ENCODE measurements at regions not wholly inside any gene's neighbourhood (a gene's known extent, or its start where the extent isn't known, plus 50 kb on each side); places are given as distances from the start of the nearest gene placed in this dataset.
"Not testable (repeated sequence)": the region's sequence is repeated elsewhere in the genome, so short reads cannot be mapped to it uniquely, and the experiment has no call there.

GRCh38 chr10:10758306-10758705, 259.4 kb upstream of the CELF2 start:
- Mint-ChIP-seq H3K27ac (no peak overlapping the region), H3K36me3 (no peaks in the 10 kb centered on the region), H3K9me3 (no peaks in the 10 kb centered on the region), H3K4me3 (no peak overlapping the region), H3K27me3 (peaks cover 3% of the 10 kb centered on the region), H3K4me1 (no peaks in the 10 kb centered on the region)
- ATAC-seq (ENCODE audit: low read depth) (no peak), DNase-seq (ENCODE audit: low spot score in 2 of 2) (no peak)

- ATAC-seq (ENCODE audit: low read depth); H3K9me3 Mint-ChIP-seq; H3K27me3 Mint-ChIP-seq: not testable (repeated sequence)
These were observed 257.9 kb upstream of the CELF2 start for GRCh38 chr10:10759806-10760205.

GRCh38 chr10:10765017-10765416, 252.7 kb upstream of the CELF2 start:
- no peaks in the 10 kb centered on the region for H3K4me1 Mint-ChIP-seq
- ATAC-seq (ENCODE audit: low read depth) (no peak), DNase-seq (ENCODE audit: low spot score in 2 of 2) (no peak)
- H3K4me3 Mint-ChIP-seq = no peak overlapping the region
- H3K27ac Mint-ChIP-seq = no peak overlapping the region
- H3K36me3 Mint-ChIP-seq = no peaks in the 10 kb centered on the region
- H3K27me3 Mint-ChIP-seq = peaks cover 3% of the 10 kb centered on the region
- no peaks in the 10 kb centered on the region for H3K9me3 Mint-ChIP-seq

More at GRCh38 chr10:10759806-10760205, 257.9 kb upstream of the CELF2 start:
- not testable (repeated sequence) for H3K4me3 Mint-ChIP-seq; DNase-seq (ENCODE audit: low spot score in 2 of 2); H3K27ac Mint-ChIP-seq; H3K36me3 Mint-ChIP-seq; H3K4me1 Mint-ChIP-seq

- H3K4me1 Mint-ChIP-seq = no peaks in the 10 kb centered on the region
- no peak overlapping the region for H3K27ac Mint-ChIP-seq
- no peak overlapping the region for H3K4me3 Mint-ChIP-seq
- peaks cover 2% of the 10 kb centered on the region for H3K36me3 Mint-ChIP-seq
- no peak for ATAC-seq (ENCODE audit: low read depth)
- no peak for DNase-seq (ENCODE audit: low spot score in 2 of 2)
- peaks cover 4% of the 10 kb centered on the region for H3K9me3 Mint-ChIP-seq
- H3K27me3 Mint-ChIP-seq = peaks cover 9% of the 10 kb centered on the region
These were observed 245.3 kb upstream of the CELF2 start for GRCh38 chr10:10772411-10772810.

- H3K27me3 Mint-ChIP-seq = peaks cover 13% of the 10 kb centered on the region
- no peak for DNase-seq (ENCODE audit: low spot score in 2 of 2)
- H3K27ac Mint-ChIP-seq = no peak overlapping the region
- no peak for ATAC-seq (ENCODE audit: low read depth)
- H3K36me3 Mint-ChIP-seq = peaks cover 3% of the 10 kb centered on the region
- H3K4me1 Mint-ChIP-seq = no peaks in the 10 kb centered on the region
- H3K4me3 Mint-ChIP-seq = no peak overlapping the region
- peaks cover 7% of the 10 kb centered on the region for H3K9me3 Mint-ChIP-seq
These were observed 244.7 kb upstream of the CELF2 start for GRCh38 chr10:10772874-10773508.

- H3K27ac Mint-ChIP-seq = no peak overlapping the region
- H3K4me3 Mint-ChIP-seq = no peak overlapping the region
- peaks cover 13% of the 10 kb centered on the region for H3K27me3 Mint-ChIP-seq
- ATAC-seq (ENCODE audit: low read depth) (no peak), DNase-seq (ENCODE audit: low spot score in 2 of 2) (no peak)
- no peaks in the 10 kb centered on the region for H3K4me1 Mint-ChIP-seq
- H3K36me3 Mint-ChIP-seq = peaks cover 3% of the 10 kb centered on the region
- H3K9me3 Mint-ChIP-seq = peaks cover 7% of the 10 kb centered on the region
These were observed 243.3 kb upstream of the CELF2 start for GRCh38 chr10:10774416-10774815.

DNA sequence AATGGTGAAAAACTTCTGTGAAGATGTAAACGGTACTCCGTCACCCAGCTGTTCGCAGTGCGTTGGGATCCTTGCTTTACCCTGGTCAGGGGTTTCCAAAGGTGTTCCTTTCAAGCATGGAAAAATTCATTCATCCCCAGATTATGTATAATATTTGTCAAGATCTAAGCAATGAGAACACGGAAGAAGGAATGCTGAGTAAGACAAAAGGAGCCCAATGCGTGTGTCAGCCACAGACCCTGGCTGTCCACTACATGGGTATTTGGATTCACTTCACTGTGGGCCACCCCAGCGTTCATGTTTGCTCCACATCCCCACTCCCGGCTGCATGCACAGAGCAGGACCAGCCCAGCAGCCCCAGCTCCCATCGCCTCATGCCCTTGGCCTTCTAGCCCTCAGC, 241.3 kb upstream of the CELF2 start:
- Mint-ChIP-seq H3K9me3 (peaks cover 7% of the 10 kb centered on the region), H3K27ac (no peak overlapping the region), H3K36me3 (peaks cover 3% of the 10 kb centered on the region), H3K4me1 (no peaks in the 10 kb centered on the region), H3K27me3 (peaks cover 13% of the 10 kb centered on the region), H3K4me3 (no peak overlapping the region)
- DNase-seq (ENCODE audit: low spot score in 2 of 2) = no peak
- ATAC-seq (ENCODE audit: low read depth) = no peak

DNA sequence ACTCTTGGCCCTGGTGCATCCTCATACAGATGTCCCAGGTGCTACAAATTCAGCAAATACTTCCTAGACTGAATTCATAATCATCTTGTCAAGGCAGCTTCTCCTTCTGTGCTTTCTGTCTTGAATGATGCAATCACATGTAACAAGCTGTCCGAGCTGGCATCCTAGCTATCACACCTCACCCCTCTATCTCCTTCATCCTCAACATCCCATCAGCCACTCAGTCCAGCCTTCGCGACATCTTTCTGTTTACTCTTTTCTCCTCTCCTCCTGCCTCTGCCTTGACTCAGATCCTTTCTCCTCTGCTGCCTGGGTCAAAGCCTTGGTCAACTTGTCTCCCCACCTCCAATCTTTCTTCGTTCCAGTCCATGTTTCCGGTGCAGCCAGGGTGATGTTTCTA, 240.4 kb upstream of the CELF2 start:
- Mint-ChIP-seq H3K27ac (no peak overlapping the region), H3K9me3 (peaks cover 7% of the 10 kb centered on the region), H3K4me3 (no peak overlapping the region), H3K27me3 (peaks cover 10% of the 10 kb centered on the region), H3K4me1 (no peaks in the 10 kb centered on the region), H3K36me3 (peaks cover 3% of the 10 kb centered on the region)
- no peak for ATAC-seq (ENCODE audit: low read depth)
- DNase-seq (ENCODE audit: low spot score in 2 of 2) = no peak

GRCh38 chr10:10777723-10778122, 239.9 kb upstream of the CELF2 start:
- H3K9me3 Mint-ChIP-seq = peaks cover 7% of the 10 kb centered on the region
- ATAC-seq (ENCODE audit: low read depth) (no peak), DNase-seq (ENCODE audit: low spot score in 2 of 2) (no peak)
- peaks cover 3% of the 10 kb centered on the region for H3K36me3 Mint-ChIP-seq
- no peak overlapping the region for H3K4me3 Mint-ChIP-seq
- no peak overlapping the region for H3K27ac Mint-ChIP-seq
- peaks cover 13% of the 10 kb centered on the region for H3K27me3 Mint-ChIP-seq
- no peaks in the 10 kb centered on the region for H3K4me1 Mint-ChIP-seq

DNA sequence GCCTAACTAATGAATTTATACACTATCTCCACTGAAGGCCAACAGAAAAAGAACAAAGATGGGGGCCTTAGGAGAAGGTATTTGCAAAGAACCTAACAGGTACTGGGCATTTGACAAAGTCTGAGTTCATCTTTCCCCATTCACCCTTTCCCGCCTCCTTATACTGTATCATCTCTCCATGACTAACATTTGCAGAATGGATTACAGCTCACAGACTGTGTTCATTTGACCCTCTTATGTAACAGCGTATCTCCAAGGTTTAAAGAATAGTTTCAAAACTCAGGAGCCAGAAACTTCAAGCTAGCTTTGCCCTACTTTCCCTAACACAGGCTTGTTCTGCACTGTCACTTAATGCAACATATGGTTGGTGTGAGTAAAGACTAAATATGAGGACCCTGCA, 238.7 kb upstream of the CELF2 start:
- Mint-ChIP-seq H3K4me1 (no peaks in the 10 kb centered on the region), H3K27ac (no peak overlapping the region), H3K27me3 (peaks cover 15% of the 10 kb centered on the region), H3K36me3 (peaks cover 3% of the 10 kb centered on the region), H3K9me3 (peaks cover 7% of the 10 kb centered on the region), H3K4me3 (no peak overlapping the region)
- no peak for ATAC-seq (ENCODE audit: low read depth)
- DNase-seq (ENCODE audit: low spot score in 2 of 2) = no peak

- no peaks in the 10 kb centered on the region for H3K4me1 Mint-ChIP-seq
- peaks cover 17% of the 10 kb centered on the region for H3K27me3 Mint-ChIP-seq
- no peak overlapping the region for H3K4me3 Mint-ChIP-seq
- peaks cover 3% of the 10 kb centered on the region for H3K36me3 Mint-ChIP-seq
- peaks cover 7% of the 10 kb centered on the region for H3K9me3 Mint-ChIP-seq
- ATAC-seq (ENCODE audit: low read depth) (no peak), DNase-seq (ENCODE audit: low spot score in 2 of 2) (no peak)
- no peak overlapping the region for H3K27ac Mint-ChIP-seq
These were observed 238.2 kb upstream of the CELF2 start for GRCh38 chr10:10779511-10779910.

DNA sequence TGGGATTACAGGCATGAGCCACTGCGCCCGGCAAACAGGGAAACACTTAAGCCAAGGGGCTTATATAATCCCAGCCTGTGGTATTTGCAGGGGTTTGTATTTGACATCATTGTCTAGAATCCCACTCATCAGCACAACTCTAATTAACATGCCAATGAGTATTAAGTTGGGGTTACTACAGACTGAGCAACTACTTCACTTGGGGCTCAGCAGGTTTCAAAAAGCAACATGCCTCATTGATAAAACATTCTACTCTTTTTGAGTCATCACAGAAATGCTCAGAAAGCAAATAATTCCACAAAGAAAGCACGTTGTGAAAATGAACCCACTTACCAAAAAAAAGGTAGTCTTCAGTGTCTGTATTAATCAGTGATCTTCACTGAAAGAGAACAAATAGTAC, 236.9 kb upstream of the CELF2 start:
- Mint-ChIP-seq H3K4me1 (no peaks in the 10 kb centered on the region), H3K27me3 (peaks cover 20% of the 10 kb centered on the region), H3K27ac (no peak overlapping the region), H3K4me3 (no peak overlapping the region), H3K9me3 (peaks cover 8% of the 10 kb centered on the region), H3K36me3 (peaks cover 3% of the 10 kb centered on the region)
- ATAC-seq (ENCODE audit: low read depth) (no peak), DNase-seq (ENCODE audit: low spot score in 2 of 2) (no peak)

DNA sequence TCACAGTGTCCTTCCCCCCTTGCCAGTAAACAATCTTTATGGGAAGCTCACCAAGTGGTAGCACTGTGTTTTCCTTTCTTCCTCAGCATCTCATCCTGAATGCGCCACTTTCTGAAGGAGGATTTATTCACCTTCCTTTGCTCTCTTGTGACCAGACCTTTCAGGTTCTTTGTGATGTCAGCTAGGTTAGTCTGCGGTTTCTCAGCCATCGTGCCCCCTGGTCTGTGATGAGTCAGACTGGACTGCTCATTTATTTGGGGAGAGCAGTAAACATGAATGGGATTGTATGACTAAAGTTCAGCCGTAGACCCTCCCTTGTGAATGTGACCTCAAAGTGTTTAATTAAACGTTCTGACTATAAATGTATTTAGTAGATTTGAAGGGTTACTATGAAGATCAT, 235.1 kb upstream of the CELF2 start:
- Mint-ChIP-seq H3K36me3 (peaks cover 2% of the 10 kb centered on the region), H3K9me3 (peaks cover 3% of the 10 kb centered on the region), H3K4me3 (no peak overlapping the region), H3K4me1 (peaks cover 3% of the 10 kb centered on the region), H3K27ac (no peak overlapping the region), H3K27me3 (peaks cover 12% of the 10 kb centered on the region)
- ATAC-seq (ENCODE audit: low read depth) (no peak), DNase-seq (ENCODE audit: low spot score in 2 of 2) (no peak)

DNA sequence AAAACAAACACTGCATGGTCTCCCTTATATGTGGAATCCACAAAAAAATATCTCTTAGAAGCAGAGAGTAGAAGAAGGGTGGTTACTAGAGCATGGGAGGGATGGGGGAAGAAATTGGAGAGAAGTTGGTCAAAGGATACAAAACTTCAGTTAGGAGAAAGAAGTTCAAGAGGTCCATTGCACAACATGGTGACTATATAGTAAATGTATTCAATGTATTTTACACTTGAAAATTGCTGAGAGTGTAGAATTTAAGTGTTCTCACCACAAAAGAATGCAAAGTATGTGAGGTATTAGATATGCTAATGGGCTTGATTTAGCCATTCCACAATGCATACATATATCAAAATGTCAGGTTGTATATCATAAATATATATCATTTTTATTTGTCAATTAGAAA, 232.0 kb upstream of the CELF2 start:
- DNase-seq (ENCODE audit: low spot score in 2 of 2) (no peak), ATAC-seq (ENCODE audit: low read depth) (no peak)
- Mint-ChIP-seq H3K36me3 (no peaks in the 10 kb centered on the region), H3K27ac (no peak overlapping the region), H3K27me3 (peaks cover 10% of the 10 kb centered on the region), H3K4me3 (no peak overlapping the region), H3K4me1 (peaks cover 3% of the 10 kb centered on the region), H3K9me3 (peaks cover 1% of the 10 kb centered on the region)

Data from memory B cell (primary cell).